Skeletal muscle satellite cell (primary cell): ENCODE measurements at regions not wholly inside any gene's neighbourhood (a gene's known extent, or its start where the extent isn't known, plus 50 kb on each side); places are given as distances from the start of the nearest gene placed in this dataset.

Experiments used
- H3K27me3 ChIP-seq: 2 replicates; pipeline ENCODE4 v1.7.0; 2013; ENCODE audit warnings: low read length; ENCODE audit not compliant: control insufficient read depth, insufficient read depth
- H3K36me3 ChIP-seq: 2 replicates; pipeline ENCODE4 v1.7.0; 2013; ENCODE audit warnings: mild to moderate bottlenecking, control low read depth, low read length; ENCODE audit not compliant: insufficient read depth
- H3K4me1 ChIP-seq: 2 replicates; pipeline ENCODE4 v1.7.0; 2013; ENCODE audit warnings: low read length; ENCODE audit not compliant: control insufficient read depth, insufficient read depth
- H3K4me2 ChIP-seq: 2 replicates; pipeline ENCODE4 v1.7.0; 2013; ENCODE audit warnings: mild to moderate bottlenecking, low read length
- H3K4me3 ChIP-seq: 2 replicates; pipeline ENCODE4 v1.7.0; 2013; ENCODE audit warnings: low read length
- H3K9ac ChIP-seq: 2 replicates; pipeline ENCODE4 v1.7.0; 2013; ENCODE audit warnings: mild to moderate bottlenecking, low read depth, low read length, moderate library complexity
- H3K9me3 ChIP-seq: replicated peaks from 2 replicates; pipeline ENCODE4 v1.7.0; 2013; ENCODE audit warnings: mild to moderate bottlenecking, control low read depth, low read length

DNA sequence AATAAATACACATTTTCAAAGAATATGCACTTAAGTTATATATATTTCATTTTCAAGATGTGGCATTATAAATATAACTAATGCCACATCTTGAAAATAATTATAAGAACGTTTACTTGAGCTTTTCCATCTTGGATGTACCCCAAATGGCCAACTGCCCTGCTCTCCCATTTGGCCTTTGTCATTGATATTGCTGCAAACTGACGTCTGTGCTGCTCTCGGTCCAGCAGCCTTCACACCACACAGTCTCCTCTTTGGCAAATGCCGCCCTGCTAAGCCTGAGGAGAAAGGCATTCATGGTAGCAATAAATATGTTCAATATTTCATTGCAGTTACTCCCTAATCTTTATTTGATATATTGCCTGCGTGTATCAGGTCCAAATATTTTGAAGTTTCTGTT is 384.6 kb upstream of the ADARB2 start:
- Histone ChIP-seq H3K27me3 (no peaks in the 10 kb centered on the region), H3K9me3 (peaks cover 4% of the 10 kb centered on the region), H3K4me3 (no peak overlapping the region), H3K4me2 (no peak overlapping the region), H3K9ac (no peak overlapping the region), H3K36me3 (no peaks in the 10 kb centered on the region), H3K4me1 (no peaks in the 10 kb centered on the region)

DNA sequence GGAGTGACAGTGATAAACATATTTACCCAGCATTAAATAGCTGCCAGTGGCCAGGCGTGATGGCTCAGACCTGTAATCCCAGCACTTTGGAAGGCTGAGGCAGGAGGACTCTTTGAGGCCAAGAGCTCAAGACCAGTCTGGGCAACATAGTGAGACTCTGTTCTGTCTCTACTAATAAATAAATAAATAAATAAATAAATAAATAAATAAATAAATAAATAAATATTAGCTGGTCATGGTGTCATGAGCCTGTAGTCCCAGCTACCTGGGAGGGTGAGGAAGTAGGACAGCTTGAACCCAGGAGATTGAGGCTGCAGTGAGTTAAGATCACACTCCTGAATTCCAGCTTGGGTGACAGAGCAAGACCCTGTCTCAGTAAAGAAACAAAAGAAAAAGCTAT is 384.0 kb upstream of the ADARB2 start:
- Histone ChIP-seq H3K27me3 (no peaks in the 10 kb centered on the region), H3K36me3 (no peaks in the 10 kb centered on the region), H3K4me1 (no peaks in the 10 kb centered on the region), H3K9me3 (peaks cover 6% of the 10 kb centered on the region), H3K9ac (no peak overlapping the region), H3K4me2 (no peak overlapping the region), H3K4me3 (no peak overlapping the region)

DNA sequence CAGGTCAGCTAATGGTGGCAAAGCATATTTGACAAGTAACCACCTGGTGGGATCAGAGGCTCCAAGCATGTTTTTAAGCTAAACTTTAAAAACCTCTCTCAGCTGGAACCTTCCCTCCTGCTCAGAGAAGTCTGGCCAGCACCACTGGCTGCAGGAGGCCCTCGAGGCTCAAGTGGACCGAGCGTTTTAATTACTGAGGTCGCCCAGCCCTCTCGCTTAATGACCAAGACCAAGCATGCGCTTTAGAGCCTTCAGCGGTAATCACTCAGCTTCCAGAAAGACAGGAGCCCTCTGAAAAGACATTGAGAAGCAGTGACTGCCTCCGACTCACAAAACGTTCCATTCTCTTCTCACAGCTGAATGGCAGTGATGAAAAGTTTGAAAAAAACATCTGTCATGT is 383.4 kb upstream of the ADARB2 start:
- H3K36me3 ChIP-seq, result no peaks in the 10 kb centered on the region
- no peak overlapping the region for H3K9ac ChIP-seq
- no peak overlapping the region for H3K4me2 ChIP-seq
- H3K4me1 ChIP-seq, result no peaks in the 10 kb centered on the region
- peaks cover 12% of the 10 kb centered on the region for H3K9me3 ChIP-seq
- no peak overlapping the region for H3K4me3 ChIP-seq
- H3K27me3 ChIP-seq, result no peaks in the 10 kb centered on the region

DNA sequence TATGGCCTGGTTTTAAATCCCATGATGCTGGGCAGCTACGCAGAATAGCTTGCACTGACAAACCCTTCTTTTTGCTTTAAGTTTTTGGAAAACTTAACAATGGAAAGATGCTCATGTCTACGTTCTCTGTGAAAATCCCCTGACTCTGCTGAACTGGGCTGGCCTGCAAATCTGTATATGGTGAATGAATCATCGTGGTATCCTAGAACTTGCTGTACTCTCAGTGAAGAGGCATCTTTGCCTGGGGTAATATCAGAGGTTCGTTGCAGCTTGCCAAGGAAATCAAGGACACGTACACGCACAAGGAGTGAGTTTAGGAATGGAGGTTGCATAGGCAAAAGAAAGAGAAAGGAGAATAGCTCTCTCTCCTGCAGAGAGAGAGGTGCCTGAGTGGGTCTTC is 382.0 kb upstream of the ADARB2 start:
- Histone ChIP-seq H3K4me3 (no peak overlapping the region), H3K4me2 (no peak overlapping the region), H3K36me3 (no peaks in the 10 kb centered on the region), H3K4me1 (no peaks in the 10 kb centered on the region), H3K9ac (no peak overlapping the region), H3K9me3 (peaks cover 16% of the 10 kb centered on the region), H3K27me3 (no peaks in the 10 kb centered on the region)

DNA sequence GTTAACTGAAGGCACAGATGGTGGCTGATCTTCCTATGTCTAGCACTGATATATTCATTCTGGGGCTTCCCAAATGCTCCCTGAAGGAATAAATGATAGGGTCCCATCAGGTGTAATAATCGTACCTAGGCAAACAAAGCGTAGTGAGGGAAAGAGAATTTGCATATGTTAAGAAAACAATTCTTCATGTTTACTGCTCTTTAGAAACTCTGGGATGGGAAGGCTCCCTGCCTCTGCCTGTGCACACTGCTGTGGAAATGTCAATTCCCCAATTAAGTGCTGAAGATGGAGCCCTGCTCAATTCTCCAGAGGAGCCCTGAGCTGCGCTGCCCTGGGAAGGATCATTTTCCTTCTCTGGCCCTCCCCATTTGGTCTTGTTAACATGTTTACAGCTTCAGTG is 380.9 kb upstream of the ADARB2 start:
- Histone ChIP-seq H3K36me3 (no peaks in the 10 kb centered on the region), H3K9me3 (peaks cover 16% of the 10 kb centered on the region), H3K4me2 (no peak overlapping the region), H3K27me3 (no peaks in the 10 kb centered on the region), H3K4me3 (no peak overlapping the region), H3K4me1 (no peaks in the 10 kb centered on the region), H3K9ac (no peak overlapping the region)

DNA sequence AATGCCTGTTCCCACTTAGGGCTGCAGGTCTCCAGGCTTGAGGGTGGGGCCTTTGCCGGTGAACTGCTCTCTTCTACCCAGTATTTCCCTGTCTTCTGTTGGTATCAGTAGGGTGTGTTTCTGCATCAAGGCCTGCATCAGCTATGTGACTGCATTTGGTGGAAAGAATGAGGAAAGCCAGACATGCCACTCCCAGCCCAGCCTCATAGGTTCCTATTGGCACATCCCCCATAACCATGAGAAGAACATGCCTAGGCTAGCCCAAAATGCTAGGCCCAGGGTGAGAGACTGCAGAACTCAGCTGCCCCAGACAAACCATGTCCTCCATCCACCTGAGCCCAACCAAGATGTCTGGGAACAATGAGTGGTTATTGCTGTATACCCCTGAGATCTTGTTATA is 380.3 kb upstream of the ADARB2 start:
- Histone ChIP-seq H3K9ac (no peak overlapping the region), H3K27me3 (no peaks in the 10 kb centered on the region), H3K4me3 (no peak overlapping the region)

DNA sequence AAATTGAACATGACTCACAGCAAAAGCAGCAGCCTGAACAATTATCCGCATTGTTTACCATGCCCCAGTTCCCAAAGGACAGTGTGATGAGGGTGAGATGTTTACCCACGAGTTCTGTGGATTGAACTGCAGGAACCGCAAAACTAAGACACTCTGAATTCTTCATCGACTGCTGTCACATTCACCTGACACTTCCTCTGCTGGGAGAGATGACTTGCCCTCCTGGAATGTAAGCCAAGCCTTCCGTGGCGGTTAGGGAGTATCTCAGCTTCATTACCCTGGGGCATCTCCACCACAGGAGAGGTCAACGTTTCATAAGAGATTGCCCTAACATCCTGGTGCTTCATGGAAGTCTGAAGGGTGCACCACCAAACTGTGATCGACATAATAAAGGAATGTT is 374.6 kb upstream of the ADARB2 start:
- Histone ChIP-seq H3K4me2 (no peak overlapping the region), H3K27me3 (no peaks in the 10 kb centered on the region), H3K36me3 (no peaks in the 10 kb centered on the region), H3K4me3 (no peak overlapping the region), H3K9ac (no peak overlapping the region), H3K4me1 (no peaks in the 10 kb centered on the region), H3K9me3 (peaks cover 15% of the 10 kb centered on the region)

More for the DNA sequence above, 380.3 kb upstream of the ADARB2 start:
- peaks cover 16% of the 10 kb centered on the region for H3K9me3 ChIP-seq
- no peaks in the 10 kb centered on the region for H3K36me3 ChIP-seq
- H3K4me2 ChIP-seq, result no peak overlapping the region
- H3K4me1 ChIP-seq, result no peaks in the 10 kb centered on the region

DNA sequence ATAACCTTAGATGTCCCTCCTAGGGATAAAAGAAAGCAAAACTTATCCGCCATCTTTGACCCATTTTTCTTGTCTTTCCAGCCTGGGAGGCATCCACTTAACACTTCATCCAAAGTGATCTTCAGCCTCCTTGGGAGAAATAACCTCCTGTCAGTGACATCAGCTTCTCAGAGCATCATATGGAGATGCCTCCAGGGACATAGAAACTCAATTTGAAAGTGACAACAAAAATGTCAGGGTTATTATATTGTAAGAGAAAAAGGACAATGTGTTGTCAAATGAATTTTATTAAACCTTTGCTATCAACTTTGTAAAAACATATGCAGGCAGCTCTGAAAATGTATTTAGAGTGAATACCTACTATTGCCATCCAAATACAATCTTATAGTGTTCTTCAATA is 371.2 kb upstream of the ADARB2 start:
- Histone ChIP-seq H3K4me2 (no peak overlapping the region), H3K9me3 (peaks cover 12% of the 10 kb centered on the region), H3K4me1 (no peaks in the 10 kb centered on the region), H3K4me3 (no peak overlapping the region), H3K36me3 (no peaks in the 10 kb centered on the region), H3K27me3 (no peaks in the 10 kb centered on the region), H3K9ac (no peak overlapping the region)

DNA sequence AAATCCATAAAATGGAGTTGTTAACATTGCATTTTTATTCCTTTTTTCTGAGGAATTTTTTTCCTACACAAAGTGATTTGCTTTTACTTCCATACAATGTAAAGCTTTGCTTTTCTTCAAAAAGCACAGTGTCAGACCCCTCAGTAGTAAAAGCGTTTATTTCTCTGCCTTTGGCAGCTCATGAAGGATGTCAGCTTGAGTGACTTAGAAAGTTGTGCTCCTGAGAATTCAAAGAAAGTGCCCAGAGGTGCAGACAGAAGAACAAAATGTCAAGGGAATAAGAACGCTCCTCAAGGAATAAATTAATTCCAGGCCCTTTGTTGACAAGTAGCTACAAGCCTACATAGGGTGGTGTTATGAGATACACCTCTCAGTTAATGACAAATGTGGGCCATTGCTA is 369.3 kb upstream of the ADARB2 start:
- no peaks in the 10 kb centered on the region for H3K27me3 ChIP-seq

DNA sequence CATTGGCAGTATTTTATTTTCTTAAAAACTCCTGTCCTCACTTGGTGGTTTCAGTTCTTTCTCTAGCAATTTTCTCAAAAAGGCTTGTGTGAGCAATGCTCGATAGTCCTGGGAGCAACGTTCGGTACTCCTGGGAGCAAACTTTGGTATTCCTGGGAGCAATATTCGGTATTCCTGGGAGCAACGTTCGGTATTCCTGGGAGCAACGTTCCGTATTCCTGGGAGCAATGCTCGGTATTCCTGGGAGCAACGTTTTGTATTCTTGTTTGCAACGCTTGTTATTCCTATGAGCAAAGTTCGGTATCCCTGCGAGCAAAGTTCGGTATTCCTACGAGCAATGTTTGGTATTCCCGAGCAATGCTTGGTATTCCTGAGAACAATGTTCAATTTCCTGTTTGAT is 362.0 kb upstream of the ADARB2 start:
- Histone ChIP-seq H3K4me1 (no peaks in the 10 kb centered on the region), H3K9ac (no peak overlapping the region), H3K9me3 (peaks cover 9% of the 10 kb centered on the region), H3K4me2 (no peak overlapping the region), H3K27me3 (no peaks in the 10 kb centered on the region), H3K4me3 (no peak overlapping the region), H3K36me3 (no peaks in the 10 kb centered on the region)

More for the DNA sequence above, 369.3 kb upstream of the ADARB2 start:
- Histone ChIP-seq H3K36me3 (no peaks in the 10 kb centered on the region), H3K9me3 (peaks cover 8% of the 10 kb centered on the region), H3K4me2 (no peak overlapping the region), H3K9ac (no peak overlapping the region), H3K4me1 (no peaks in the 10 kb centered on the region), H3K4me3 (no peak overlapping the region)

DNA sequence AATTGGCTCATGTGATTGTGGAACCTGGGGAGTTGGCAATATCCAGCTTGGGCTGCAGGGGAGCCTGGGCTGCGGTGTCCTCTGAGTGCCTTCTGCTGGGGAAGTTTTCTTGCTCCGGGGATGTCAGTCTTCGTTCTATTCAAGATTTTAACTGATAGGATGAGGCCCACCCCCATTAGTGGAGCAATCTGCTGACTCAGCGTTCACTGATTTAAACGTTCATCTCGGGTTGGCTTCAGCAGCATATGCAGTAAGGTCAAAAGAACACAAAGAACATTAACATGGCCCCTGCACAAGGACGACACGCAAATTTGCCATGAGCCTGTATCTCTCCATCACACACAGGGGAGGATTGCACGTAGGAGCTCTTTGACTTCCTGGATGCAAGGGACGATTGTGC is 360.6 kb upstream of the ADARB2 start:
- Histone ChIP-seq H3K4me3 (no peak overlapping the region), H3K4me2 (no peak overlapping the region), H3K27me3 (no peaks in the 10 kb centered on the region), H3K4me1 (no peaks in the 10 kb centered on the region), H3K9me3 (peaks cover 9% of the 10 kb centered on the region), H3K9ac (no peak overlapping the region), H3K36me3 (no peaks in the 10 kb centered on the region)

DNA sequence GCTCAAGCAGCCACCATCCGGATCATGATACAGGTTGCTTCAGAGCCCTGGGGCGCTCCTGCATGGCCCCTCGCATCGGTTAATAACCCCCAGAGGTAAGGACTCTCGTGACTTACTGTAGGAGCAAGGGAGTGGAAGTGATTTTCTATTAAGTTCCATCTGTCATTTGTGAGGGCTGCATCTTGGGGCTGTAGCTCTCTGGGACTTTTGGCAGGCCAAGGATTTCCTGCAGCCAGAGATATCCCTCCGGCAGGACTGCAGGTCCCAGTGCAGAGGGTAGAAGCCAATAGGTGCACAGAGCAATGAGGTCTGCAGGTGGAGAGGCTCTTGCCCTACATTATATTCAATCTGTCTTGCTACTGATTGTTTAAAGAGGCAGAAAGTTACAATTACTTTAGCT is 356.8 kb upstream of the ADARB2 start:
- Histone ChIP-seq H3K4me2 (no peak overlapping the region), H3K9ac (no peak overlapping the region), H3K4me3 (no peak overlapping the region), H3K9me3 (peaks cover 7% of the 10 kb centered on the region), H3K36me3 (no peaks in the 10 kb centered on the region), H3K4me1 (no peaks in the 10 kb centered on the region), H3K27me3 (no peaks in the 10 kb centered on the region)
